ENCODE measurements at regions not wholly inside any gene's neighbourhood (a gene's known extent, or its start where the extent isn't known, plus 50 kb on each side); places are given as distances from the start of the nearest gene placed in this dataset.

- no peak overlapping the region for H3K4me3 ChIP-seq
- no peaks in the 10 kb centered on the region for H3K4me1 ChIP-seq
- H3K9me3 ChIP-seq = no peaks in the 10 kb centered on the region
- intact Hi-C loops (cut with DNase I) = no loop called here
- H3K27me3 ChIP-seq = no peaks in the 10 kb centered on the region
- no peak for DNase-seq (ENCODE audit: extremely low spot score in 2 of 2)
- no peak overlapping the region for H3K27ac ChIP-seq
- TF ChIP-seq POLR2AphosphoS5 (IDR thresholded peaks at IDR 0.05; ENCODE audit: insufficient read depth in 1 of 2, low read depth in 1 of 2) (no peak), CTCF (IDR thresholded peaks at IDR 0.05) (no peak), POLR2A (IDR thresholded peaks at IDR 0.05) (no peak)
- no peaks in the 10 kb centered on the region for H3K36me3 ChIP-seq
These were observed 540.2 kb downstream of the CETN3 start for GRCh38 chr5:89869346-89869745.

- Histone ChIP-seq H3K4me1 (no peaks in the 10 kb centered on the region), H3K9me3 (no peaks in the 10 kb centered on the region), H3K36me3 (no peaks in the 10 kb centered on the region), H3K4me3 (no peak overlapping the region), H3K27ac (no peak overlapping the region), H3K27me3 (no peaks in the 10 kb centered on the region)
- no peak for DNase-seq (ENCODE audit: extremely low spot score in 2 of 2)
- TF ChIP-seq POLR2A (IDR thresholded peaks at IDR 0.05) (no peak), POLR2AphosphoS5 (IDR thresholded peaks at IDR 0.05; ENCODE audit: insufficient read depth in 1 of 2, low read depth in 1 of 2) (no peak), CTCF (IDR thresholded peaks at IDR 0.05) (no peak)
- intact Hi-C loops (cut with DNase I) = no loop called here
These were observed 543.1 kb downstream of the CETN3 start for GRCh38 chr5:89866410-89866809.

GRCh38 chr5:89864941-89865340 lies 544.6 kb downstream of the CETN3 start:
- H3K4me1 ChIP-seq = no peaks in the 10 kb centered on the region
- no peaks in the 10 kb centered on the region for H3K27me3 ChIP-seq
- DNase-seq (ENCODE audit: extremely low spot score in 2 of 2) = no peak
- no peaks in the 10 kb centered on the region for H3K36me3 ChIP-seq
- H3K27ac ChIP-seq = no peak overlapping the region
- TF ChIP-seq CTCF (IDR thresholded peaks at IDR 0.05) (no peak), POLR2AphosphoS5 (IDR thresholded peaks at IDR 0.05; ENCODE audit: insufficient read depth in 1 of 2, low read depth in 1 of 2) (no peak), POLR2A (IDR thresholded peaks at IDR 0.05) (no peak)
- H3K4me3 ChIP-seq = no peak overlapping the region
- no peaks in the 10 kb centered on the region for H3K9me3 ChIP-seq
- intact Hi-C loops (cut with DNase I) = no loop called here

GRCh38 chr5:89857790-89858189 lies 551.8 kb downstream of the CETN3 start:
- Histone ChIP-seq H3K4me3 (no peak overlapping the region), H3K9me3 (no peaks in the 10 kb centered on the region), H3K27me3 (no peaks in the 10 kb centered on the region), H3K36me3 (no peaks in the 10 kb centered on the region), H3K27ac (no peak overlapping the region), H3K4me1 (no peaks in the 10 kb centered on the region)
- TF ChIP-seq POLR2AphosphoS5 (IDR thresholded peaks at IDR 0.05; ENCODE audit: insufficient read depth in 1 of 2, low read depth in 1 of 2) (no peak), POLR2A (IDR thresholded peaks at IDR 0.05) (no peak), CTCF (IDR thresholded peaks at IDR 0.05) (no peak)
- intact Hi-C loops (cut with DNase I) = no loop called here
- no peak for DNase-seq (ENCODE audit: extremely low spot score in 2 of 2)

- Histone ChIP-seq H3K4me1 (no peaks in the 10 kb centered on the region), H3K9me3 (no peaks in the 10 kb centered on the region), H3K27ac (no peak overlapping the region), H3K36me3 (no peaks in the 10 kb centered on the region), H3K27me3 (no peaks in the 10 kb centered on the region), H3K4me3 (no peak overlapping the region)
- intact Hi-C loops (cut with DNase I) = no loop called here
- TF ChIP-seq CTCF (IDR thresholded peaks at IDR 0.05) = no peak
- TF ChIP-seq POLR2AphosphoS5 (IDR thresholded peaks at IDR 0.05; ENCODE audit: insufficient read depth in 1 of 2, low read depth in 1 of 2) = no peak
- TF ChIP-seq POLR2A (IDR thresholded peaks at IDR 0.05) = no peak
- no peak for DNase-seq (ENCODE audit: extremely low spot score in 2 of 2)
These were observed 554.1 kb downstream of the CETN3 start for GRCh38 chr5:89855417-89855816.
